SK-N-SH (cell line): ENCODE measurements at regions not wholly inside any gene's neighbourhood (a gene's known extent, or its start where the extent isn't known, plus 50 kb on each side); places are given as distances from the start of the nearest gene placed in this dataset.

ENCODE experiments used
- CTCF ChIA-PET: fragments of 300-600, 350-600 bp; formaldehyde crosslinking; extraction: SDS; loops from one replicate; lab custom pipeline; 2021; lab: Yijun Ruan, JAX
- POLR2A ChIA-PET: fragments of 350-600 bp; sonication (Branson Sonifier 250); formaldehyde crosslinking; extraction: SDS; loops from one replicate; lab custom pipeline; 2020; ENCODE audit warnings: antibody characterized with exemption, inconsistent platforms; lab: Yijun Ruan, JAX
- DNase-seq: peaks from one replicate; pipeline ENCODE4 v3.0.0; 2012
- H2AFZ ChIP-seq: fragments of 200-600 bp; sonication (generic); 2 replicates; pipeline ENCODE4 v1.8.1; 2016; ENCODE audit warnings: antibody characterized with exemption, mild to moderate bottlenecking, low read depth
- H3F3A ChIP-seq: fragments of 200-600 bp; sonication (generic); replicated peaks from 2 replicates; pipeline ENCODE3; 2016; ENCODE audit warnings: antibody characterized with exemption, mild to moderate bottlenecking; ENCODE audit not compliant: insufficient read depth
- H3K27ac ChIP-seq, 2 experiments: fragments of 200-500 bp in 1 of 2; fragments of 200-600 bp in 1 of 2; sonication (Bioruptor generic) in 1 of 2; sonication (generic), shearing (Covaris generic) in 1 of 2; 2 replicates each; pipeline versions ENCODE4 v1.5.1 to v1.6.1; 2014 to 2016; ENCODE audit warnings: low read depth in 2 of 2, inconsistent platforms in 1 of 2, low read length in 1 of 2, mild to moderate bottlenecking in 1 of 2, mixed read lengths in 1 of 2
- H3K27me3 ChIP-seq: fragments of 200-600 bp; sonication (generic), shearing (Covaris generic); 2 replicates; pipeline ENCODE4 v1.6.1; 2016; ENCODE audit warnings: mixed run types; ENCODE audit not compliant: insufficient read depth
- H3K36me3 ChIP-seq, 2 experiments: fragments of 200-500 bp in 1 of 2; fragments of 200-600 bp in 1 of 2; sonication (Bioruptor generic) in 1 of 2; sonication (generic) in 1 of 2; replicated peaks in 1 of 2; 2 replicates each; pipeline versions ENCODE3 to v1.5.1; 2014 to 2016; ENCODE audit warnings: low read length in 1 of 2, mild to moderate bottlenecking in 1 of 2; ENCODE audit not compliant: insufficient read depth in 2 of 2, control insufficient read depth in 1 of 2
- H3K4me1 ChIP-seq, 2 experiments: fragments of 200-500 bp in 1 of 2; fragments of 200-600 bp in 1 of 2; sonication (Bioruptor generic) in 1 of 2; sonication (generic), shearing (Covaris generic) in 1 of 2; 2 replicates each; pipeline versions ENCODE4 v1.5.1 to v1.6.1; 2014 to 2016; ENCODE audit warnings: low read depth in 1 of 2, low read length in 1 of 2, mixed run types in 1 of 2; ENCODE audit not compliant: insufficient read depth in 2 of 2, control insufficient read depth in 1 of 2
- H3K4me2 ChIP-seq: fragments of 200-600 bp; sonication (generic), shearing (Covaris generic); 2 replicates; pipeline ENCODE4 v1.6.1; 2017; ENCODE audit warnings: mixed run types
- H3K4me3 ChIP-seq, 2 experiments: fragments of 200-500 bp in 1 of 2; fragments of 200-600 bp in 1 of 2; sonication (Bioruptor generic) in 1 of 2; sonication (generic), shearing (Covaris generic) in 1 of 2; 2 replicates each; pipeline versions ENCODE4 v1.5.1 to v1.8.1; 2014 to 2016; ENCODE audit warnings: low read depth in 2 of 2, inconsistent platforms in 1 of 2, low read length in 1 of 2, mild to moderate bottlenecking in 1 of 2, mixed read lengths in 1 of 2, moderate library complexity in 1 of 2
- H3K79me2 ChIP-seq: fragments of 200-600 bp; sonication (generic); 2 replicates; pipeline ENCODE4 v1.8.1; 2017; ENCODE audit warnings: mild to moderate bottlenecking; ENCODE audit not compliant: insufficient read depth
- H3K9ac ChIP-seq: fragments of 200-600 bp; sonication (generic); 2 replicates; pipeline ENCODE4 v1.6.1; 2017; ENCODE audit warnings: mixed run types
- H3K9me2 ChIP-seq: fragments of 200-600 bp; sonication (generic); 2 replicates; pipeline ENCODE4 v1.6.1; 2017; ENCODE audit warnings: mixed run types
- H3K9me3 ChIP-seq: fragments of 200-600 bp; sonication (generic); 2 replicates; pipeline ENCODE4 v1.6.1; 2017; ENCODE audit warnings: mixed run types, mild to moderate bottlenecking, moderate library complexity
- H4K20me1 ChIP-seq: fragments of 200-600 bp; sonication (generic); 2 replicates; pipeline ENCODE4 v1.6.1; 2017; ENCODE audit warnings: mild to moderate bottlenecking, mixed run types; ENCODE audit not compliant: insufficient read depth
- CHD2 ChIP-seq: fragments of 150-350 bp; IDR thresholded peaks from 2 replicates; pipeline ENCODE4 v1.6.1; 2018; ENCODE audit warnings: low read length; ENCODE audit not compliant: partially characterized antibody
- CTCF ChIP-seq: fragments of 200-600 bp; sonication (generic); IDR thresholded peaks from 2 replicates; pipeline ENCODE4 v1.6.1; 2017; ENCODE audit warnings: antibody characterized with exemption, mild to moderate bottlenecking, moderate library complexity
- ELF1 ChIP-seq: IDR thresholded peaks from 2 replicates; pipeline ENCODE4 v1.4.0; 2012
- FOSL2 ChIP-seq: IDR thresholded peaks from 2 replicates; pipeline ENCODE4 v1.4.0; 2012; ENCODE audit warnings: low read depth, mild to moderate bottlenecking, moderate library complexity, borderline replicate concordance
- FOXM1 ChIP-seq: IDR thresholded peaks from 2 replicates; pipeline ENCODE4 v1.4.0; 2012; ENCODE audit warnings: low read depth, mild to moderate bottlenecking
- MAX ChIP-seq: IDR thresholded peaks from 2 replicates; pipeline ENCODE4 v1.4.0; 2012; ENCODE audit warnings: low read depth
- NRF1 ChIP-seq: IDR thresholded peaks from 2 replicates; pipeline ENCODE4 v1.6.1; 2012; ENCODE audit warnings: low read depth, mild to moderate bottlenecking, low read length
- PBX3 ChIP-seq: IDR thresholded peaks from 2 replicates; pipeline ENCODE4; 2012
- POLR2AphosphoS5 ChIP-seq: IDR thresholded peaks from 2 replicates; pipeline ENCODE4 v1.6.1; 2012; ENCODE audit warnings: low read depth, low read length
- RCOR1 ChIP-seq: fragments of 150-350 bp; IDR thresholded peaks from 2 replicates; pipeline ENCODE4 v1.6.1; 2017; ENCODE audit warnings: antibody characterized with exemption, low read length
- REST ChIP-seq: IDR thresholded peaks from 2 replicates; pipeline ENCODE4 v1.6.1; 2012; ENCODE audit warnings: mild to moderate bottlenecking, low read depth, low read length, moderate library complexity
- RXRA ChIP-seq: IDR thresholded peaks from 2 replicates; pipeline ENCODE4 v1.4.0; 2012; ENCODE audit warnings: low read depth, mild to moderate bottlenecking, borderline replicate concordance
- SMC3 ChIP-seq: IDR thresholded peaks from 2 replicates; pipeline ENCODE4 v1.6.1; 2012; ENCODE audit warnings: low read depth, low read length, improper control_type of control experiment
- USF1 ChIP-seq: IDR thresholded peaks from 2 replicates; pipeline ENCODE4 v1.4.0; 2012; ENCODE audit warnings: low read depth, borderline replicate concordance
- ZBTB33 ChIP-seq: IDR thresholded peaks from 2 replicates; pipeline ENCODE4 v1.4.0; 2012; ENCODE audit warnings: low read depth, borderline replicate concordance
- WGBS: methylation state at CpG from one replicate; pipeline ENCODE4 v1.1.6; 2017; ENCODE audit warnings: low lambda C conversion rate; 5-methylcytosine and 5-hydroxymethylcytosine counted together

- DNase-seq: no peak
These were observed 196.5 kb downstream of the KLF13 start for GRCh38 chr15:31523027-31523654.

More at GRCh38 chr15:31523027-31523654, 196.5 kb downstream of the KLF13 start:
- Histone ChIP-seq H3K9me3 (no peaks in the 10 kb centered on the region), H3K9ac (no peak overlapping the region), H3K4me3 (no peak overlapping the region), H2AFZ (no peak overlapping the region), H3K4me1 (no peaks in the 10 kb centered on the region), H3K36me3 (no peaks in the 10 kb centered on the region), H3K27ac (no peak overlapping the region), H3K79me2 (no peaks in the 10 kb centered on the region), H3F3A (no peaks in the 10 kb centered on the region), H3K9me2 (no peaks in the 10 kb centered on the region), H3K4me2 (no peak overlapping the region), H4K20me1 (no peaks in the 10 kb centered on the region), H3K27me3 (no peaks in the 10 kb centered on the region)
- POLR2A ChIA-PET: no interaction called here
- CTCF ChIA-PET: interaction anchor here (0.9 to 1.1 kb wide), 2 partner anchors 10 to 33 kb away, joined by 3 read pairs; no protein-coding TSS in a partner anchor
- 42% methylated on average over 10 of the region's 10 CpGs for WGBS
- TF ChIP-seq SMC3 (no peak), CHD2 (no peak), FOSL2 (no peak), NRF1 (no peak), CTCF (no peak), RCOR1 (no peak), POLR2AphosphoS5 (no peak), USF1 (no peak), PBX3 (no peak), RXRA (no peak), ELF1 (no peak), MAX (no peak), FOXM1 (no peak), ZBTB33 (no peak), REST (no peak)
